ENCODE measurements at regions not wholly inside any gene's neighbourhood (a gene's known extent, or its start where the extent isn't known, plus 50 kb on each side); places are given as distances from the start of the nearest gene placed in this dataset.

- in situ Hi-C loops (cut with HindIII; ENCODE audit: low pct_unique_long_range_greater_than_20kb, low sequenced_read_pairs) (no loop called here), intact Hi-C loops (cut with micrococcal nuclease; ENCODE audit: unreplicated experiment) (no loop called here)
- Histone ChIP-seq H3K36me3 (ENCODE audit: control insufficient read depth, insufficient read depth, low read length) (no peaks in the 10 kb centered on the region), H3K4me1 (ENCODE audit: control insufficient read depth, insufficient read depth, low read length) (no peaks in the 10 kb centered on the region), H3K9me3 (ENCODE audit: control insufficient read depth, insufficient read depth, low read depth, low read length) (no peaks in the 10 kb centered on the region), H3K27ac (ENCODE audit: low read length) (no peak overlapping the region), H3K27me3 (ENCODE audit: control insufficient read depth, insufficient read depth, low read length) (no peaks in the 10 kb centered on the region), H3K4me3 (ENCODE audit: low read depth in 2 of 2, low read length in 2 of 2) (no peak overlapping the region)
- DNase-seq (ENCODE audit: low read depth, low spot score) (no peak), ATAC-seq (no peak)
- TF ChIP-seq CTCF (IDR thresholded peaks at IDR 0.05) (no peak), REST (IDR thresholded peaks at IDR 0.05; ENCODE audit: insufficient read depth in 1 of 2, low read depth in 2 of 2, low read length in 1 of 2) (no peak), SIN3A (IDR thresholded peaks at IDR 0.05; ENCODE audit: borderline replicate concordance, insufficient read depth, low read depth, low read length) (no peak), POLR2AphosphoS5 (IDR thresholded peaks at IDR 0.05; ENCODE audit: low read depth, low read length) (no peak), TCF7L2 (IDR thresholded peaks at IDR 0.05; ENCODE audit: low read depth, low read length) (no peak)
- ChIA-PET POLR2A (no interaction called here), CTCF (no interaction called here)
- no TSS peak for BruUV-seq (replicated peaks)
Observed at GRCh38 chr1:244181867-244182266, 130.8 kb downstream of the ZBTB18 start.

- TF ChIP-seq POLR2AphosphoS5 (IDR thresholded peaks at IDR 0.05; ENCODE audit: low read depth, low read length) (no peak), SIN3A (IDR thresholded peaks at IDR 0.05; ENCODE audit: borderline replicate concordance, insufficient read depth, low read depth, low read length) (no peak), TCF7L2 (IDR thresholded peaks at IDR 0.05; ENCODE audit: low read depth, low read length) (no peak)
- intact Hi-C loops (cut with micrococcal nuclease; ENCODE audit: unreplicated experiment): no loop called here
- H3K4me3 ChIP-seq (ENCODE audit: low read depth in 2 of 2, low read length in 2 of 2): no peak overlapping the region
- ChIA-PET CTCF (no interaction called here), POLR2A (no interaction called here)
- DNase-seq (ENCODE audit: low read depth, low spot score) (no peak), ATAC-seq (no peak)
- no peak overlapping the region for H3K27ac ChIP-seq (ENCODE audit: low read length)
- H3K36me3 ChIP-seq (ENCODE audit: control insufficient read depth, insufficient read depth, low read length): no peaks in the 10 kb centered on the region
- H3K27me3 ChIP-seq (ENCODE audit: control insufficient read depth, insufficient read depth, low read length): no peaks in the 10 kb centered on the region
- no peaks in the 10 kb centered on the region for H3K9me3 ChIP-seq (ENCODE audit: control insufficient read depth, insufficient read depth, low read depth, low read length)
- BruUV-seq (replicated peaks): no TSS peak
- in situ Hi-C loops (cut with HindIII; ENCODE audit: low pct_unique_long_range_greater_than_20kb, low sequenced_read_pairs): no loop called here
- no peaks in the 10 kb centered on the region for H3K4me1 ChIP-seq (ENCODE audit: control insufficient read depth, insufficient read depth, low read length)
Observed at GRCh38 chr1:244183037-244183436, 132.0 kb downstream of the ZBTB18 start.

GRCh38 chr1:244186372-244186771 lies 135.3 kb downstream of the ZBTB18 start:
- no peak for DNase-seq (ENCODE audit: low read depth, low spot score)
- CTCF ChIA-PET: no interaction called here
- H3K9me3 ChIP-seq (ENCODE audit: control insufficient read depth, insufficient read depth, low read depth, low read length): 0 out of 2 replicates have a peak, but pooled peaks cover 2% of the 10 kb centered on the region

More at GRCh38 chr1:244186372-244186771, 135.3 kb downstream of the ZBTB18 start:
- H3K4me3 ChIP-seq (ENCODE audit: low read depth in 2 of 2, low read length in 2 of 2): no peak overlapping the region
- H3K27ac ChIP-seq (ENCODE audit: low read length): no peak overlapping the region
- H3K4me1 ChIP-seq (ENCODE audit: control insufficient read depth, insufficient read depth, low read length): no peaks in the 10 kb centered on the region
- BruUV-seq (replicated peaks): no TSS peak
- H3K27me3 ChIP-seq (ENCODE audit: control insufficient read depth, insufficient read depth, low read length): no peaks in the 10 kb centered on the region
- no peaks in the 10 kb centered on the region for H3K36me3 ChIP-seq (ENCODE audit: control insufficient read depth, insufficient read depth, low read length)
- intact Hi-C loops (cut with micrococcal nuclease; ENCODE audit: unreplicated experiment) (no loop called here), in situ Hi-C loops (cut with HindIII; ENCODE audit: low pct_unique_long_range_greater_than_20kb, low sequenced_read_pairs) (no loop called here)
- POLR2A ChIA-PET: no interaction called here
- ATAC-seq: no peak
- no peak for TF ChIP-seq REST (IDR thresholded peaks at IDR 0.05; ENCODE audit: insufficient read depth in 1 of 2, low read depth in 2 of 2, low read length in 1 of 2)
- TF ChIP-seq POLR2AphosphoS5 (IDR thresholded peaks at IDR 0.05; ENCODE audit: low read depth, low read length): no peak
- no peak for TF ChIP-seq TCF7L2 (IDR thresholded peaks at IDR 0.05; ENCODE audit: low read depth, low read length)
- TF ChIP-seq SIN3A (IDR thresholded peaks at IDR 0.05; ENCODE audit: borderline replicate concordance, insufficient read depth, low read depth, low read length): no peak

Measured in Panc1 (cell line).